MCF 10A (cell line): ENCODE measurements at regions not wholly inside any gene's neighbourhood (a gene's known extent, or its start where the extent isn't known, plus 50 kb on each side); places are given as distances from the start of the nearest gene placed in this dataset.

Source experiments
- BruUV-seq: library from RNA; stranded (reverse); fragments of 400-500 nt; replicated peaks from 2 replicates; lab custom pipeline; 2021; lab: Mats Ljungman, UMichigan
- CTCF ChIA-PET: fragments of 300-600 bp; sonication (Branson Sonifier 250); formaldehyde crosslinking; extraction: SDS; loops from one replicate; lab custom pipeline; 2021; ENCODE audit warnings: antibody characterized with exemption, inconsistent platforms; lab: Yijun Ruan, JAX
- POLR2A ChIA-PET: fragments of 300-600, 350-650 bp; sonication (Branson Sonifier 250); formaldehyde crosslinking; extraction: SDS; loops from one replicate; lab custom pipeline; 2020; ENCODE audit warnings: antibody characterized with exemption, inconsistent platforms; lab: Yijun Ruan, JAX
- DNase-seq: peaks from one replicate; pipeline ENCODE4 v3.0.0-alpha.2; 2018; ENCODE audit not compliant: unreplicated experiment
- H3K27ac Mint-ChIP-seq: one replicate; pipeline ENCODE4 v1.8.0; 2022; ENCODE audit warnings: mild to moderate bottlenecking, low read depth, mixed read lengths; ENCODE audit not compliant: unreplicated experiment
- H3K27me3 Mint-ChIP-seq: one replicate; pipeline ENCODE4 v1.8.0; 2022; ENCODE audit warnings: mixed read lengths; ENCODE audit not compliant: insufficient read depth, unreplicated experiment
- H3K36me3 Mint-ChIP-seq: one replicate; pipeline ENCODE4 v1.8.0; 2022; ENCODE audit warnings: mild to moderate bottlenecking, moderate library complexity, mixed read lengths; ENCODE audit not compliant: insufficient read depth, unreplicated experiment
- H3K4me1 Mint-ChIP-seq: one replicate; pipeline ENCODE4 v1.8.0; 2022; ENCODE audit warnings: mixed read lengths; ENCODE audit not compliant: insufficient read depth, unreplicated experiment
- H3K4me3 Mint-ChIP-seq: one replicate; pipeline ENCODE4 v1.8.0; 2022; ENCODE audit warnings: mild to moderate bottlenecking, moderate library complexity, mixed read lengths; ENCODE audit not compliant: unreplicated experiment
- H3K9me3 Mint-ChIP-seq: one replicate; pipeline ENCODE4 v1.8.0; 2022; ENCODE audit warnings: mixed read lengths; ENCODE audit not compliant: unreplicated experiment
- CTCF ChIP-seq: fragments of 200-600 bp; IDR thresholded peaks from one replicate; pipeline ENCODE4 v1.8.0; 2022; ENCODE audit warnings: antibody characterized with exemption, mild to moderate bottlenecking; ENCODE audit not compliant: unreplicated experiment
- intact Hi-C: fragments of 100-400 bp; cut with micrococcal nuclease; formaldehyde crosslinking; loops from 2 replicates; pipeline ENCODE4 v1.14.1; 2022

GRCh38 chr3:31013843-31014242 lies 119.4 kb upstream of the GADL1 start:
- BruUV-seq = no TSS peak
- CTCF ChIA-PET = interaction anchor here (0.9 kb wide), 1 partner anchor 29 kb away, joined by 3 read pairs; no protein-coding TSS in a partner anchor
- no peak overlapping the region for H3K4me3 Mint-ChIP-seq
- no peak overlapping the region for H3K27ac Mint-ChIP-seq
- no peak for TF ChIP-seq CTCF
- POLR2A ChIA-PET = interaction anchor here (0.5 to 1.7 kb wide), 3 partner anchors 15 to 41 kb away, joined by 3 to 4 read pairs (median 3); no protein-coding TSS in a partner anchor
- no peak for DNase-seq
- no peaks in the 10 kb centered on the region for H3K27me3 Mint-ChIP-seq
- H3K36me3 Mint-ChIP-seq = no peaks in the 10 kb centered on the region
- intact Hi-C loops = no loop called here
- no peaks in the 10 kb centered on the region for H3K9me3 Mint-ChIP-seq
- H3K4me1 Mint-ChIP-seq = peaks cover 22% of the 10 kb centered on the region

GRCh38 chr3:31014317-31015040 lies 120.0 kb upstream of the GADL1 start:
- BruUV-seq = no TSS peak
- ChIA-PET CTCF (interaction anchor here (0.9 kb wide), 1 partner anchor 29 kb away, joined by 3 read pairs; no protein-coding TSS in a partner anchor), POLR2A (interaction anchor here (0.5 to 1.7 kb wide), 2 partner anchors 16 to 42 kb away, joined by 3 to 4 read pairs; no protein-coding TSS in a partner anchor)
- H3K36me3 Mint-ChIP-seq = no peaks in the 10 kb centered on the region
- no peak overlapping the region for H3K27ac Mint-ChIP-seq
- DNase-seq = peak; percentile 16
- TF ChIP-seq CTCF = no peak
- intact Hi-C loops = no loop called here
- no peaks in the 10 kb centered on the region for H3K27me3 Mint-ChIP-seq
- H3K4me3 Mint-ChIP-seq = no peak overlapping the region
- peaks cover 15% of the 10 kb centered on the region for H3K4me1 Mint-ChIP-seq
- H3K9me3 Mint-ChIP-seq = no peaks in the 10 kb centered on the region

GRCh38 chr3:31016196-31016595 lies 121.7 kb upstream of the GADL1 start:
- no peak overlapping the region for H3K4me3 Mint-ChIP-seq
- intact Hi-C loops = no loop called here
- H3K36me3 Mint-ChIP-seq = no peaks in the 10 kb centered on the region
- no TSS peak for BruUV-seq
- no peak for TF ChIP-seq CTCF
- H3K9me3 Mint-ChIP-seq = no peaks in the 10 kb centered on the region
- POLR2A ChIA-PET = interaction anchor here (0.6 to 1.3 kb wide), 2 partner anchors 16 to 515 kb away, joined by 3 read pairs; no protein-coding TSS in a partner anchor
- DNase-seq = no peak
- CTCF ChIA-PET = interaction anchor here (0.6 kb wide), 1 partner anchor 39 kb away, joined by 3 read pairs; no protein-coding TSS in a partner anchor
- H3K4me1 Mint-ChIP-seq = peaks cover 1% of the 10 kb centered on the region
- no peaks in the 10 kb centered on the region for H3K27me3 Mint-ChIP-seq
- H3K27ac Mint-ChIP-seq = no peak overlapping the region

- Mint-ChIP-seq H3K36me3 (no peaks in the 10 kb centered on the region), H3K27me3 (no peaks in the 10 kb centered on the region), H3K4me1 (no peaks in the 10 kb centered on the region), H3K9me3 (no peaks in the 10 kb centered on the region), H3K27ac (no peak overlapping the region), H3K4me3 (no peak overlapping the region)
- no TSS peak for BruUV-seq
- intact Hi-C loops = no loop called here
- CTCF ChIA-PET = interaction anchor here (0.5 to 0.6 kb wide), 2 partner anchors 265 to 1649 kb away, joined by 3 read pairs; no protein-coding TSS in a partner anchor
- POLR2A ChIA-PET = no interaction called here
- no peak for TF ChIP-seq CTCF
- no peak for DNase-seq
These were observed 128.3 kb upstream of the GADL1 start for GRCh38 chr3:31022716-31023115.
